ENCODE measurements at regions not wholly inside any gene's neighbourhood (a gene's known extent, or its start where the extent isn't known, plus 50 kb on each side); places are given as distances from the start of the nearest gene placed in this dataset.

DNA sequence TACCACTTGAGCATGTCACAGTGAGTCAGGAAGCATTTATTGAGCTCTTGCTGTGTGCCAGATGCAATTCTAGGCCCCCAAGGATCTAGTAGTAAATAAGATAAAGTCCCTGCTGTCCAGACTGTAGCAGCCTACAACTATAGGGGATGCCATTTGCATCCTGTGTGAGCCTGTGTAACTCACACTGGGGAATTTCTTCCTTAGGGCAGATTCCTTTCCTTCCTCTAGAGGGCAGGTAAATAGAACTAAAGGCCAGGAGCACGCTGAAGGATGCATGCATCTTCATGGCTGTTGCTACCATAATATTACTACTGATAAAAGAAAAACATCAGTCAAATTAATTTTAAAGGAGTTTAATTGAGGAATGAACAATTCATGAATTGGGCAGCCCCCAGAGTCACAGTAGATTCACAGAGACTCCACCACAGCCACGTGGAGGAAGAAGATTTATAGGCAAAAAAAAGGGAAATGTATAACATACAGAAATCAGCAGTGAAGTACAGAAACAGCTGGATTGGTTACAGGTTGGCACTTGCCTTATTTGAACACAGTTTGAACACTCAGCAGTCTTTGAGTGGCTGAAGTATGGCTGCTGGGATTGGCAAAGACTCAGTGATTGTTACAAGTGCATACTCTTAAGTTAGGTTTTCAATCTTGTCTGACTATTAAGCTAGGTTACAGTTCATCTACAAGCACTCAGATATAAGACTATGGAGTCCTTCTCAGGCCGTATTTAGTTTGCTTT is 98.9 kb downstream of the ACTL7B start:
- ChIA-PET POLR2A (no interaction called here), CTCF (no interaction called here)
- ATAC-seq (ENCODE audit: low read depth) = no peak

DNA sequence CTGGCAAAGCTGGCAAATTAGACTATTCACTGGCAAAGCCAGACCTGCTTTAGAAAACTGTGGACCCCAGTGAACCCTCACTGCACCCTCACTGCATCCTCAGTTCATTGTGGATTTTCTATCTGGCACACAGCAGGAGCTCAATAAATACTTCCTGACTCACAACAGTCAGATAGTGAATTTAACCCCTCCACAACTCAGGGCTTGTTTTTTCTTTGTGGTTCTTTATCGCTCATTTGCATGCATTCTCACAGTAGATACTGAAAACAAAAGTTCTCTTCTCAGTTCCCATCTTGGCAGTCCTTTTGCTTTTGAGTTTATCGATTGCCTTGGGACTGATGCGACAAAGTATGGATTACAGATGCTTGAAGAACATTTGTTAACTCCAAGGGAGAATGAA is 99.8 kb downstream of the ACTL7B start:
- H3K27ac Mint-ChIP-seq = no peak overlapping the region
- CTCF ChIA-PET = no interaction called here
- H3K9me3 Mint-ChIP-seq (ENCODE audit: insufficient read depth) = peaks cover 5% of the 10 kb centered on the region
- Histone ChIP-seq H3K79me2 (ENCODE audit: control insufficient read depth, insufficient read depth, low read length) (no peaks in the 10 kb centered on the region), H3K4me2 (replicated peaks; ENCODE audit: low read depth, low read length, poor library complexity, severe bottlenecking) (no peak overlapping the region), H3K36me3 (replicated peaks in 1 of 2; ENCODE audit: control extremely low read depth in 1 of 2, control insufficient read depth in 1 of 2, extremely low read depth in 1 of 2, insufficient read depth in 2 of 2, low read length in 1 of 2) (no peaks in the 10 kb centered on the region), H3K9me3 (ENCODE audit: control extremely low read depth in 1 of 3, control insufficient read depth in 2 of 3, insufficient read depth in 1 of 3, low read length in 2 of 3) (no peaks in the 10 kb centered on the region), H3K27ac (ENCODE audit: low read length in 2 of 2) (no peak overlapping the region), H3K4me1 (ENCODE audit: control insufficient read depth in 2 of 2, insufficient read depth in 2 of 2, low read length in 2 of 2) (no peaks in the 10 kb centered on the region), H3K4me3 (ENCODE audit: control extremely low read depth in 1 of 5, extremely low read depth in 1 of 5, insufficient read depth in 1 of 5, low read depth in 2 of 5, low read length in 4 of 5) (no peak overlapping the region), H3K27me3 (replicated peaks in 1 of 4; ENCODE audit: control extremely low read depth in 1 of 4, control insufficient read depth in 3 of 4, insufficient read depth in 4 of 4, low read length in 3 of 4) (no peaks in the 10 kb centered on the region), H2AFZ (ENCODE audit: insufficient read depth, low read depth, low read length, poor library complexity, severe bottlenecking) (no peak overlapping the region), H4K20me1 (ENCODE audit: control insufficient read depth, insufficient read depth, low read length, poor library complexity, severe bottlenecking) (no peaks in the 10 kb centered on the region), H3K9ac (ENCODE audit: low read length) (no peak overlapping the region)
- intact Hi-C loops (cut with micrococcal nuclease) = no loop called here
- TF ChIP-seq EZH2 (IDR thresholded peaks at IDR 0.05; ENCODE audit: borderline replicate concordance, insufficient read depth, low read depth, low read length, poor library complexity, severe bottlenecking) = no peak
- POLR2A ChIA-PET = no interaction called here
- no peak overlapping the region for H3K4me3 Mint-ChIP-seq
- no peaks in the 10 kb centered on the region for H3K4me1 Mint-ChIP-seq
- no CpG with 5 or more reads among the region's 3 CpGs for WGBS (ENCODE audit: insufficient coverage)
- ATAC-seq (ENCODE audit: low read depth) = no peak
- peaks cover 9% of the 10 kb centered on the region for H3K27me3 Mint-ChIP-seq
- DNase-seq = no peak

More for the DNA sequence above, 98.9 kb downstream of the ACTL7B start:
- no peak for DNase-seq
- Mint-ChIP-seq H3K9me3 (ENCODE audit: insufficient read depth) (peaks cover 5% of the 10 kb centered on the region), H3K4me3 (no peak overlapping the region), H3K27me3 (peaks cover 9% of the 10 kb centered on the region), H3K27ac (no peak overlapping the region), H3K4me1 (no peaks in the 10 kb centered on the region)
- H3K36me3 ChIP-seq (replicated peaks in 1 of 2; ENCODE audit: control extremely low read depth in 1 of 2, control insufficient read depth in 1 of 2, extremely low read depth in 1 of 2, insufficient read depth in 2 of 2, low read length in 1 of 2) = no peaks in the 10 kb centered on the region
- no peaks in the 10 kb centered on the region for H3K9me3 ChIP-seq (ENCODE audit: control extremely low read depth in 1 of 3, control insufficient read depth in 2 of 3, insufficient read depth in 1 of 3, low read length in 2 of 3)
- no peaks in the 10 kb centered on the region for H3K79me2 ChIP-seq (ENCODE audit: control insufficient read depth, insufficient read depth, low read length)
- TF ChIP-seq, protein P1, sequence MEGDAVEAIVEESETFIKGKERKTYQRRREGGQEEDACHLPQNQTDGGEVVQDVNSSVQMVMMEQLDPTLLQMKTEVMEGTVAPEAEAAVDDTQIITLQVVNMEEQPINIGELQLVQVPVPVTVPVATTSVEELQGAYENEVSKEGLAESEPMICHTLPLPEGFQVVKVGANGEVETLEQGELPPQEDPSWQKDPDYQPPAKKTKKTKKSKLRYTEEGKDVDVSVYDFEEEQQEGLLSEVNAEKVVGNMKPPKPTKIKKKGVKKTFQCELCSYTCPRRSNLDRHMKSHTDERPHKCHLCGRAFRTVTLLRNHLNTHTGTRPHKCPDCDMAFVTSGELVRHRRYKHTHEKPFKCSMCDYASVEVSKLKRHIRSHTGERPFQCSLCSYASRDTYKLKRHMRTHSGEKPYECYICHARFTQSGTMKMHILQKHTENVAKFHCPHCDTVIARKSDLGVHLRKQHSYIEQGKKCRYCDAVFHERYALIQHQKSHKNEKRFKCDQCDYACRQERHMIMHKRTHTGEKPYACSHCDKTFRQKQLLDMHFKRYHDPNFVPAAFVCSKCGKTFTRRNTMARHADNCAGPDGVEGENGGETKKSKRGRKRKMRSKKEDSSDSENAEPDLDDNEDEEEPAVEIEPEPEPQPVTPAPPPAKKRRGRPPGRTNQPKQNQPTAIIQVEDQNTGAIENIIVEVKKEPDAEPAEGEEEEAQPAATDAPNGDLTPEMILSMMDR (IDR thresholded peaks at IDR 0.05) = no peak
- no peak for TF ChIP-seq EZH2 (IDR thresholded peaks at IDR 0.05; ENCODE audit: borderline replicate concordance, insufficient read depth, low read depth, low read length, poor library complexity, severe bottlenecking)
- H3K4me1 ChIP-seq (ENCODE audit: control insufficient read depth in 2 of 2, insufficient read depth in 2 of 2, low read length in 2 of 2) = no peaks in the 10 kb centered on the region
- WGBS (ENCODE audit: insufficient coverage) = 100% methylated on average over 1 of the region's 3 CpGs
- H4K20me1 ChIP-seq (ENCODE audit: control insufficient read depth, insufficient read depth, low read length, poor library complexity, severe bottlenecking) = no peaks in the 10 kb centered on the region
- H3K9ac ChIP-seq (ENCODE audit: low read length) = no peak overlapping the region
- H3K4me3 ChIP-seq (ENCODE audit: control extremely low read depth in 1 of 5, extremely low read depth in 1 of 5, insufficient read depth in 1 of 5, low read depth in 2 of 5, low read length in 4 of 5) = no peak overlapping the region
- intact Hi-C loops (cut with micrococcal nuclease) = no loop called here
- no peaks in the 10 kb centered on the region for H3K27me3 ChIP-seq (replicated peaks in 1 of 4; ENCODE audit: control extremely low read depth in 1 of 4, control insufficient read depth in 3 of 4, insufficient read depth in 4 of 4, low read length in 3 of 4)
- no peak overlapping the region for H3K27ac ChIP-seq (ENCODE audit: low read length in 2 of 2)
- H3K4me2 ChIP-seq (replicated peaks; ENCODE audit: low read depth, low read length, poor library complexity, severe bottlenecking) = no peak overlapping the region
- no peak overlapping the region for H2AFZ ChIP-seq (ENCODE audit: insufficient read depth, low read depth, low read length, poor library complexity, severe bottlenecking)

Data from B cell (primary cell).